SKM-1 treated with dmso at 0.1 percent for 144 hours (cell line): ENCODE measurements at regions not wholly inside any gene's neighbourhood (a gene's known extent, or its start where the extent isn't known, plus 50 kb on each side); places are given as distances from the start of the nearest gene placed in this dataset.

Experiments
- DNase-seq: peaks from one replicate; lab custom pipeline; 2025; ENCODE audit not compliant: unreplicated experiment; lab: John Stamatoyannopoulos, UW

- DNase-seq, result no peak
Measured at GRCh38 chr2:129741623-129742022, 237.8 kb upstream of the RAB6C start.

GRCh38 chr2:129742415-129743180 lies 236.9 kb upstream of the RAB6C start:
- no peak for DNase-seq

- DNase-seq, result no peak
Measured at GRCh38 chr2:129744141-129744540, 235.3 kb upstream of the RAB6C start.

GRCh38 chr2:129744649-129745048 lies 234.8 kb upstream of the RAB6C start:
- no peak for DNase-seq

GRCh38 chr2:129747500-129748125 lies 231.9 kb upstream of the RAB6C start:
- no peak for DNase-seq

- DNase-seq, result no peak
Measured at GRCh38 chr2:129748250-129748649, 231.2 kb upstream of the RAB6C start.

- no peak for DNase-seq
Measured at GRCh38 chr2:129748653-129749052, 230.8 kb upstream of the RAB6C start.

- DNase-seq, result no peak
Measured at GRCh38 chr2:129751409-129751808, 228.1 kb upstream of the RAB6C start.

GRCh38 chr2:129752176-129752575 lies 227.3 kb upstream of the RAB6C start:
- no peak for DNase-seq

GRCh38 chr2:129752686-129753085 lies 226.8 kb upstream of the RAB6C start:
- DNase-seq, result no peak

GRCh38 chr2:129753261-129753660 lies 226.2 kb upstream of the RAB6C start:
- no peak for DNase-seq

- DNase-seq, result no peak
Measured at GRCh38 chr2:129754421-129754820, 225.0 kb upstream of the RAB6C start.

- no peak for DNase-seq
Measured at GRCh38 chr2:129754831-129755230, 224.6 kb upstream of the RAB6C start.

GRCh38 chr2:129755786-129756185 lies 223.7 kb upstream of the RAB6C start:
- DNase-seq, result no peak

- DNase-seq, result no peak
Measured at GRCh38 chr2:129756276-129756675, 223.2 kb upstream of the RAB6C start.

GRCh38 chr2:129757366-129757914 lies 222.0 kb upstream of the RAB6C start:
- no peak for DNase-seq

- no peak for DNase-seq
Measured at GRCh38 chr2:129757915-129758783, 221.3 kb upstream of the RAB6C start.

- DNase-seq, result peak; percentile 38
Measured at GRCh38 chr2:129758784-129759471, 220.5 kb upstream of the RAB6C start.

GRCh38 chr2:129759472-129760010 lies 219.9 kb upstream of the RAB6C start:
- DNase-seq, result no peak

- DNase-seq, result no peak
Measured at GRCh38 chr2:129760669-129761068, 218.8 kb upstream of the RAB6C start.
